HG02571 (cell line): ENCODE measurements at regions not wholly inside any gene's neighbourhood (a gene's known extent, or its start where the extent isn't known, plus 50 kb on each side); places are given as distances from the start of the nearest gene placed in this dataset.

Source experiments
- ATAC-seq: cut with Tn5 transposase; IDR thresholded peaks from one replicate; pipeline ENCODE4 v1.9.1; 2021; ENCODE audit warnings: mild to moderate bottlenecking, moderate library complexity; ENCODE audit not compliant: unreplicated experiment

GRCh38 chr5:27706832-27707231, 668.4 kb upstream of the CDH9 start:
- no peak for ATAC-seq

- no peak for ATAC-seq
Observed at GRCh38 chr5:27705661-27706060, 667.3 kb upstream of the CDH9 start.

DNA sequence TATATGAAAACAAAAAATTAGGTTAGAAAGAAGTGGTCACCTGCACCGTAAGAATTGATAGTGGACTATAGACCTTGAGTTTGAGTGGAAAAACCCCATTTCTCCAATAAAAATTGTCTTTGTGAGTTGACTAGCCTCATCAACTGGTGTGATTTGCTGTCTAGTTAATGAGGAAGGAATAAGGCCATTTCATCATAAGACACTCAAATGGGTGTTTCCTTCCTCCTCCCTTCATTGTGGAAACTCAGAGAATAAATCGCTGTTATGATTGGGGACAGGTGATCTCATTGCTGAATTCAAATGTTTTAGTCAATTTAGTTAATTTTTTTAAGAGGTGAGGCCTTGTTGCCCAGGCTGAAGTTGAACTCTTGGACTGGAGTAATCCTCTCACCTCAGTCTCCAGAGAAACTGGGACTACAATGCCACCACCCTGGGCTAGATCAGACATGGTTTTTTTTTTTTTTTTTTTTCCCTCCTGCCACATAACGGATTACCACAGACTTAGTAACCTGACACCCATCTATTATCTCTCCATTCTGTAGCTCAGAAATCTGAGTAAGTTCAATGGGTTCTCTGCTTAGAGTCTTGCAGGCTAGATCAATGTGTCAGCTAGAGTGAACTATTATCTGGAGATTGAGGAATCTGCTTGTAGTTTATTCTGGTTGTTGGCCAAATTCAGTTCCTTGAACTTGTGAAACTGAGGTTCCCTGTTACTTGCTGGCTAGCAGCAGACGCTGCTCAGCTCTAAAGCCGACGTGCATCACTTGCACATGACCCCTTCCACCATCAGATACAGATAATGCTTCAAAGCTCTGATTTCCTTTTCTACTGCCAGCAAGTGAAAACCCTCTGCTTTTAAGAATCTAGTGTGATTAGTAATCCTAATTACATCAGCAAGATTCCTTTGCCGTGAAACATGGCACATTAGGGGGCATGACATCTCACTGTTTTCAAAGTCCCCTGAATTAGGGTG, 663.8 kb upstream of the CDH9 start:
- no peak for ATAC-seq

GRCh38 chr5:27700526-27700925, 662.1 kb upstream of the CDH9 start:
- ATAC-seq, result no peak

GRCh38 chr5:27682600-27682999, 644.2 kb upstream of the CDH9 start:
- ATAC-seq, result no peak

GRCh38 chr5:27652505-27652904, 614.1 kb upstream of the CDH9 start:
- no peak for ATAC-seq

DNA sequence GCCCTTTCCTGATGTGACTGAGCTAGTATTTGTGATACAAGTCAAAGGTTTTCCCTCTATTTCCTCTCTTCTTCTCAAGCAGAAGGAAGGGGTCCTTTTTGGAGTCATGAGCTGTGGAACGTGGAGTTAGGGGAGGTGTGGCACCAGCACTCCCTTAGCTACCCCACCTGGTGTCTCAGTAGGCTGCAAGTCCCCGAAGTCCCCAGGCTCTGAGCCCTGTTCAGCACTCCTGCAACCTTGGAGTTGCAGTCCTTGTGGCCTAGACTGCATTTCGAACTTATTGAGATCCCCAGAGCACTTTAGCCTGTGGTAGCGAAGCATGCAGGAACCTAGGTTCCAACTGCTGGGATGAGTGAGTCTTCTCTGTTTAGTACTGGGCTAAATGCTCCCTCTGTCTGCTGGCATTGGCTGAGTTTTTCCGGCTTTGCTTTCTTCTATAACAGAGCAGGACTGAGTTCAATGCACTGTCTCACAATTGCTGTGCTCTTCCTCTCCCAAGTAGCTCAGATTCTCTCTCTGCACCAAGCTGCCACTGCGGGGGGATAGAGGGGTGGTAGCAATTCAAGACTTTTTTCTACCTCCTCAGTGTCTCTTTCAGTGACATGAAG, 600.7 kb upstream of the CDH9 start:
- no peak for ATAC-seq

GRCh38 chr5:27619982-27620381, 581.6 kb upstream of the CDH9 start:
- no peak for ATAC-seq

DNA sequence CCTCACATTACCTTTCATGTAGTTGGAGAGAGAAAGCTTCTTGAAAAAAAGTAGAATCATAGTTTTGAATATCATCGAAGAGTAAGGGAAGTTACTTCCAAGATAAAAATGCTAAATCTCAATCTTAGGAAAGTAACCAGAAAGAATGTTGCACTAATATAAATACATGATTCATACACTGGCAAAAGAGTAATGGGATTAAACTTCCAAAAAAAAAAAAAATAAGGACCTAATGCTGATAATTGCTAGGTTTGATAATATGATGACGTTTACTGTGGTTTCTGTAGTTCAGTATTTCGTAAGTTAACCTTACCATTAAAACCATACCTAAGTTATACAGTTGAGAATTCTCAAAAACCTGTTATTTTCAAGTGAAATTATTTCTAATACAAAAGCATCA, 573.8 kb upstream of the CDH9 start:
- ATAC-seq, result no peak

GRCh38 chr5:27608992-27609391, 570.6 kb upstream of the CDH9 start:
- ATAC-seq, result no peak

DNA sequence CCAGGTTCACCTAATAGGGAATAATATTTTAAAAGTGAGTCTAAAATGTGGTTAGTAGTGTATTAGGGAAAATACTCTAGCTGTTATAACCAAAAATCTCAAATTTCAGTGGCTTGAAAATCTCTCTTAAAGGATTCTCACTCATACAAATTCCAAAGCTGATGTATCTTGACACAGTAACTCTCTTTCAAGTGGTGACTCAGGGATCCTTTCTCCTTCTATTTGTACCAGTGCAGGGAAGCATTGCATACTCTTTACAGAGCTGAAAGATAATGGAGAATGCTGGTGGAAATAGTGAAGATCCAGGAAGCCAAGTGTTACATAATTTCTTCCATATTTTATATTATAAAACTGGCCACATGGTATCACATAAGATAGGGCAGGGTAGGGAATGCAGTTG, 560.2 kb upstream of the CDH9 start:
- no peak for ATAC-seq

GRCh38 chr5:27594141-27594540, 555.8 kb upstream of the CDH9 start:
- no peak for ATAC-seq

DNA sequence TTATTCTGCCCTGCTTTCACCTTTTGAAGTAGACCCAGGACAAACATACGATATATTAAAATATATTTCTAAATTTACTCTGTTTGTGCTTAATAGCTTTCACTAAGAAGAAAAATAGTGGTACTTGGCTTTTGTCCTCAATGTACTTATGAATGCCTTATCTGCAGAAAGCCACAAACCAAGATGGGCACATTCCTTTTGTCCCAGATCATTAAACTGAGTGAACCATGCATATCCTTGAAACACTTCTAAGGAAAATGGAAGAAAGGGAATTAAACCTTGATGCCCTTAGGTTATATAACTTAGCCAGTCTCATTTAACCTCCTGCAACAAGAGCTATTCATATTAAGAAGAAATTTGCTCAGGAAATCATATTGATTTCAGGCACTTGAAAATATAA, 553.8 kb upstream of the CDH9 start:
- no peak for ATAC-seq

GRCh38 chr5:27590503-27590902, 552.1 kb upstream of the CDH9 start:
- ATAC-seq, result no peak

- no peak for ATAC-seq
Observed at GRCh38 chr5:27578279-27578678, 539.9 kb upstream of the CDH9 start.

- no peak for ATAC-seq
Observed at GRCh38 chr5:27571681-27572080, 533.3 kb upstream of the CDH9 start.

DNA sequence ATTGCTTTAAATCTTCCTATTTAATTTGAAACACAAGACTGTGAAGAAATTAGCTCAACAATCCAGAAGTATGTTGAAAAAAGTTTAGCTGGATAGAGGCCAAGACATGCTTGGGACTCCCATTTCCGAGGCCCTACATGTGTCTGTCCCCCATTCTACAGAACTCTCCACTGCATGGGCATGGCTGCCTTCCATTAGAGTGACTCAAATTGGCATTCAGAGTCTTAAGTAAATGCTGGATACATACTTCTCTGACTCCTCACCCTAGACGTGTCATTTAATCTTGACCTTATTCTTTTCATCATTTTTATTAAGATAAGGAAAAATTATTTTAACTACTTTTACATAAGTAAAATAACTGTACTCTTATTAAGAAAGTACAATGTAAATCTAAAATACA, 530.4 kb upstream of the CDH9 start:
- ATAC-seq, result no peak

GRCh38 chr5:27561408-27561807, 523.0 kb upstream of the CDH9 start:
- no peak for ATAC-seq

DNA sequence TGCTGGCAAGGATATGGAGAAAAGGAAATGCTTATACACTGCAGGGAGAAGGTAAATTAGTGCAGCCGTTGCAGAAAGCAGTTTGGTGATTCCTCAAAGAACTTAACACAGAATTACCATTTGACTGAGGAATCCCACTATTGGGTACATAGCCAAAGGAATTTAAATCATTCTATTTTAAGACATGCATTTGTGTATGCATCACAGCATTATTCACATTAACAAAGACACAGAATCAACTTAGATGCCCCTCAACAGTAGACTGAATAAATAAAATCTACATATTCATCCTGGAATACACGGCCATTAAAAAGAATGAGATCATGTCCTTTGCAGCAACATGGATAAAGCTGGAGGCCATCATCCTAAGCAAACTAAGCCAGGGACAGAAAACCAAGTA, 510.1 kb upstream of the CDH9 start:
- no peak for ATAC-seq

DNA sequence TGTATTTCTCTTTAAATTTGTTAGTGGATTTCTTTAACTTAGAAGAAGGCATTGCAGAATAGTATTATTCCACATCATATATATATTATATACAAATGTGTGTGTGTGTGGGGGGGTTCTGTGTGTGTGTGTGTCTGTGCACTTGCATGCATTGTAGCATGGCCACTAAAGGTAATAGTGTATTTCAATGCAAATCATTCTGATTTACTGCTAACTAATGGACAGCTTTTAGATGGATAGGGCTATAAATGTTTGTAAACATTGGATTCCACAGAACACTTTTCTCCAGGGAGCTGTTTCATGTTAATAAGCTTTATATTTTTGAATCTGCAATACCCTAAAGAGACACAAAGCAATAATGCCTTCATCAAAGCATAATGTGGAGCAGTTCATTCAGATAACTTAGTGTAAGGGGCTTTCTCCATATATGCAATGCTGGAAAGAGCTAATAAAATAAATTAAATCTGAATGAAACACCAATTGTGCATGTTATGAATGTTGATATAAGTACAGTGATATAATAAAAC, 496.7 kb upstream of the CDH9 start:
- ATAC-seq, result no peak

GRCh38 chr5:27532305-27532704, 493.9 kb upstream of the CDH9 start:
- no peak for ATAC-seq

DNA sequence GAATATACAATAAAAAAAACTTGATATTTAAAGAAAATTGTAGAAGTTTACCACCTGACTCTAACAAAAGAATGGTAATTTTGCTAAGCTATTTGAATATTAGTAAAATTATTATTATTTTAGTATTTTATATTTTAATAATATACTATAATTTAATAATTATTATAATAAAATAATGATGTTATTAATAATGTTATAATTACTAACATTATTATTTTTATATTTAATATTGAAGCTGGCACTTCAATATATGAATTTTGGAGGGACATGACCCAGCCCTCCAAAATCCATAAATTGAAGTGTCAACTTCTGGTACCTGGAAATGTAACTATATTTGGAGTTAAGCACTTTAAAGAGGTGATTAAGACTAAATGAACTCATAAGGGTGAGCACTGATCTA, 486.1 kb upstream of the CDH9 start:
- ATAC-seq, result no peak
